ENCODE measurements at regions not wholly inside any gene's neighbourhood (a gene's known extent, or its start where the extent isn't known, plus 50 kb on each side); places are given as distances from the start of the nearest gene placed in this dataset.

DNA sequence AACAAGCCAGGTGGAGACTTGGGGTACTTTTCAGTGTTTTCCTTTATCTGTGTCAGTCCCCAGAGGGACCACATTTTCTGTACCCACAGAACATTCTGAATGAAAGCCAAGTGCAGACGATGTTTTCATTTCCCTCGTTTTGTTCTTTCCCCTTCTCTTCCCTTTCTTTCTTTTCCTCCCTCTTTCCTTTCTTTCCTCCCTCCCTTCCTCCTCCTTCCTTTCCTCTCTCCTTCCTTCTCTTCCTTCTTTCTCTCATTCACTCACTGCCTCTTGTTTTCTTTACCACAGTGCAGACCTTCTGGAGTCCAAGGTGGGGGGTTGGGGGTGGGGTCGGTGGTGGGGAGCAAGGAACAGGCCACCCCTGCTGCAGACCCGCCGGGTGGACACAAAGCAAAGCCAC lies 141.4 kb upstream of the MKI67 start:
- Histone ChIP-seq H3K27ac (ENCODE audit: low read length) (no peak overlapping the region), H3K79me2 (replicated peaks; ENCODE audit: insufficient read depth, low read length) (no peaks in the 10 kb centered on the region), H2AFZ (ENCODE audit: low read depth, low read length) (no peak overlapping the region), H3K9ac (ENCODE audit: low read length) (no peak overlapping the region), H3F3A (ENCODE audit: insufficient read depth, low read length, poor library complexity, severe bottlenecking) (no peaks in the 10 kb centered on the region), H3K36me3 (ENCODE audit: insufficient read depth, low read length) (no peaks in the 10 kb centered on the region), H3K27me3 (ENCODE audit: insufficient read depth, low read depth, low read length) (no peaks in the 10 kb centered on the region), H3K4me2 (ENCODE audit: low read length) (no peak overlapping the region), H3K4me3 (ENCODE audit: low read length) (no peak overlapping the region), H3K9me3 (ENCODE audit: low read length) (no peaks in the 10 kb centered on the region), H3K9me2 (ENCODE audit: insufficient read depth, low read length) (no peaks in the 10 kb centered on the region), H4K20me1 (ENCODE audit: insufficient read depth) (no peaks in the 10 kb centered on the region)
- TF ChIP-seq SMC3 (conservative IDR thresholded peaks at IDR 0.05; ENCODE audit: poor library complexity) (no peak), EP300 (conservative IDR thresholded peaks at IDR 0.05; ENCODE audit: poor library complexity, severe bottlenecking) (no peak), EZH2 (IDR thresholded peaks at IDR 0.05; ENCODE audit: borderline replicate concordance, insufficient read depth, low read length, poor library complexity, severe bottlenecking) (no peak)
- TF ChIP-seq, protein P1, sequence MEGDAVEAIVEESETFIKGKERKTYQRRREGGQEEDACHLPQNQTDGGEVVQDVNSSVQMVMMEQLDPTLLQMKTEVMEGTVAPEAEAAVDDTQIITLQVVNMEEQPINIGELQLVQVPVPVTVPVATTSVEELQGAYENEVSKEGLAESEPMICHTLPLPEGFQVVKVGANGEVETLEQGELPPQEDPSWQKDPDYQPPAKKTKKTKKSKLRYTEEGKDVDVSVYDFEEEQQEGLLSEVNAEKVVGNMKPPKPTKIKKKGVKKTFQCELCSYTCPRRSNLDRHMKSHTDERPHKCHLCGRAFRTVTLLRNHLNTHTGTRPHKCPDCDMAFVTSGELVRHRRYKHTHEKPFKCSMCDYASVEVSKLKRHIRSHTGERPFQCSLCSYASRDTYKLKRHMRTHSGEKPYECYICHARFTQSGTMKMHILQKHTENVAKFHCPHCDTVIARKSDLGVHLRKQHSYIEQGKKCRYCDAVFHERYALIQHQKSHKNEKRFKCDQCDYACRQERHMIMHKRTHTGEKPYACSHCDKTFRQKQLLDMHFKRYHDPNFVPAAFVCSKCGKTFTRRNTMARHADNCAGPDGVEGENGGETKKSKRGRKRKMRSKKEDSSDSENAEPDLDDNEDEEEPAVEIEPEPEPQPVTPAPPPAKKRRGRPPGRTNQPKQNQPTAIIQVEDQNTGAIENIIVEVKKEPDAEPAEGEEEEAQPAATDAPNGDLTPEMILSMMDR (IDR thresholded peaks at IDR 0.05; ENCODE audit: poor library complexity, severe bottlenecking), result no peak
- TF ChIP-seq, protein P2, sequence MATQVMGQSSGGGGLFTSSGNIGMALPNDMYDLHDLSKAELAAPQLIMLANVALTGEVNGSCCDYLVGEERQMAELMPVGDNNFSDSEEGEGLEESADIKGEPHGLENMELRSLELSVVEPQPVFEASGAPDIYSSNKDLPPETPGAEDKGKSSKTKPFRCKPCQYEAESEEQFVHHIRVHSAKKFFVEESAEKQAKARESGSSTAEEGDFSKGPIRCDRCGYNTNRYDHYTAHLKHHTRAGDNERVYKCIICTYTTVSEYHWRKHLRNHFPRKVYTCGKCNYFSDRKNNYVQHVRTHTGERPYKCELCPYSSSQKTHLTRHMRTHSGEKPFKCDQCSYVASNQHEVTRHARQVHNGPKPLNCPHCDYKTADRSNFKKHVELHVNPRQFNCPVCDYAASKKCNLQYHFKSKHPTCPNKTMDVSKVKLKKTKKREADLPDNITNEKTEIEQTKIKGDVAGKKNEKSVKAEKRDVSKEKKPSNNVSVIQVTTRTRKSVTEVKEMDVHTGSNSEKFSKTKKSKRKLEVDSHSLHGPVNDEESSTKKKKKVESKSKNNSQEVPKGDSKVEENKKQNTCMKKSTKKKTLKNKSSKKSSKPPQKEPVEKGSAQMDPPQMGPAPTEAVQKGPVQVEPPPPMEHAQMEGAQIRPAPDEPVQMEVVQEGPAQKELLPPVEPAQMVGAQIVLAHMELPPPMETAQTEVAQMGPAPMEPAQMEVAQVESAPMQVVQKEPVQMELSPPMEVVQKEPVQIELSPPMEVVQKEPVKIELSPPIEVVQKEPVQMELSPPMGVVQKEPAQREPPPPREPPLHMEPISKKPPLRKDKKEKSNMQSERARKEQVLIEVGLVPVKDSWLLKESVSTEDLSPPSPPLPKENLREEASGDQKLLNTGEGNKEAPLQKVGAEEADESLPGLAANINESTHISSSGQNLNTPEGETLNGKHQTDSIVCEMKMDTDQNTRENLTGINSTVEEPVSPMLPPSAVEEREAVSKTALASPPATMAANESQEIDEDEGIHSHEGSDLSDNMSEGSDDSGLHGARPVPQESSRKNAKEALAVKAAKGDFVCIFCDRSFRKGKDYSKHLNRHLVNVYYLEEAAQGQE (IDR thresholded peaks at IDR 0.05; ENCODE audit: borderline replicate concordance), result no peak

- no peaks in the 10 kb centered on the region for H4K20me1 ChIP-seq (ENCODE audit: insufficient read depth)
- no peaks in the 10 kb centered on the region for H3K36me3 ChIP-seq (ENCODE audit: insufficient read depth, low read length)
- no peak overlapping the region for H3K9ac ChIP-seq (ENCODE audit: low read length)
- TF ChIP-seq EZH2 (IDR thresholded peaks at IDR 0.05; ENCODE audit: borderline replicate concordance, insufficient read depth, low read length, poor library complexity, severe bottlenecking), result no peak
- TF ChIP-seq, protein P1 (IDR thresholded peaks at IDR 0.05; ENCODE audit: poor library complexity, severe bottlenecking), result peak; percentile 91
- TF ChIP-seq RAD21 (conservative IDR thresholded peaks at IDR 0.05), result peak; percentile 96
- TF ChIP-seq SMC3 (conservative IDR thresholded peaks at IDR 0.05; ENCODE audit: poor library complexity), result peak; percentile 95
- H3K4me2 ChIP-seq (ENCODE audit: low read length), result no peak overlapping the region
- no peak overlapping the region for H2AFZ ChIP-seq (ENCODE audit: low read depth, low read length)
- H3K27ac ChIP-seq (ENCODE audit: low read length), result no peak overlapping the region
- no peaks in the 10 kb centered on the region for H3K9me2 ChIP-seq (ENCODE audit: insufficient read depth, low read length)
- H3F3A ChIP-seq (ENCODE audit: insufficient read depth, low read length, poor library complexity, severe bottlenecking), result no peaks in the 10 kb centered on the region
- H3K4me3 ChIP-seq (ENCODE audit: low read length), result no peak overlapping the region
- no peaks in the 10 kb centered on the region for H3K9me3 ChIP-seq (ENCODE audit: low read length)
- H3K79me2 ChIP-seq (replicated peaks; ENCODE audit: insufficient read depth, low read length), result no peaks in the 10 kb centered on the region
- no peaks in the 10 kb centered on the region for H3K27me3 ChIP-seq (ENCODE audit: insufficient read depth, low read depth, low read length)
Measured at GRCh38 chr10:128268015-128268722, 141.9 kb upstream of the MKI67 start.
